ENCODE measurements at regions not wholly inside any gene's neighbourhood (a gene's known extent, or its start where the extent isn't known, plus 50 kb on each side); places are given as distances from the start of the nearest gene placed in this dataset.
A peak's percentile ranks its signal among the peaks of the same experiment; 100 is the strongest.

DNA sequence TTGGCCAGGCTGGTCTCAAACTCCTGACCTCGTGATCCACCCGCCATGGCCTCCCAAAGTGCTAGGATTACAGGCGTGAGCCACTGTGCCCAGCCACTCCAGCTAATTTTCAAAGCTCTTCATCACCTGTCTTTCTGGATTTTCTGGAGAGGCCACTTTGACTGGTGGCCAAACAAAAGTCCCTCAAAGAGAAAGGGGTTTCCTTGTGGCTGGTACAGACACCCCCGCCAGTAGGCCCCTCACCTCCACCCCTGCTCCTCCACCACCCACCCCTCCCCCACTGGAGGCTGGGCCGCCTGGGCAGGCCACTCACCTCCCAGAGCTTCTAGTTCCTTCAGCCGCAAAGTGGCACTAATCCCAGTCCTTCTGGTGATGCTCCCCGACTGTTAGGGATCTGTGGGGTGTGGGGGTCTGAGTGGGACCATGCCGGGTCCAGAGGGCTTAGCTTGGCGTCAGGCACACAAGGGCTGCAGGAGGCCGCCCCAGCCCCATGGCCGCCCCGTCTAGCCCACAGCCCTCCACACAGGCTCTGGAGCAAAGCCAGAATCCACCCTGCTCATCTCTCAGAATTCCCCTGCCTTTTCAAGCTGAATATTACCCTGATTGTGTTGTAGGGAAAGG is 182.0 kb upstream of the IER5L start:
- H3K4me1 ChIP-seq (ENCODE audit: control insufficient read depth, insufficient read depth, low read length), result no peaks in the 10 kb centered on the region
- CTCF ChIA-PET, result no interaction called here
- no peak overlapping the region for H4K5ac ChIP-seq (ENCODE audit: low read depth, low read length)
- no peak overlapping the region for H3K18ac ChIP-seq (ENCODE audit: low read depth, low read length)
- intact Hi-C loops (cut with micrococcal nuclease), result no loop called here
- H2AK5ac ChIP-seq (ENCODE audit: low read depth, low read length), result no peak overlapping the region
- H4K8ac ChIP-seq (ENCODE audit: low read depth in 2 of 2, low read length in 2 of 2), result no peak overlapping the region
- H2AFZ ChIP-seq (replicated peaks; ENCODE audit: low read length, poor library complexity), result peak overlapping the region; percentile 23
- no peak overlapping the region for H2BK120ac ChIP-seq (ENCODE audit: low read depth, low read length)
- 60% methylated on average over 1 of the region's 12 CpGs; no CpG with 5 or more reads in 1 of the 2 experiments for WGBS, 2 experiments (ENCODE audit: extremely low coverage in 2 of 2, insufficient read length in 1 of 2)
- no peaks in the 10 kb centered on the region for H3K79me1 ChIP-seq (ENCODE audit: low read depth in 1 of 2, low read length in 2 of 2)
- no peak overlapping the region for H3K14ac ChIP-seq (replicated peaks; ENCODE audit: low read depth, low read length)
- no peak overlapping the region for H3K27ac ChIP-seq (ENCODE audit: insufficient read depth, low read length)
- no peak overlapping the region for H3K9ac ChIP-seq (ENCODE audit: low read depth, low read length)
- TF ChIP-seq RCOR1 (IDR thresholded peaks at IDR 0.05; ENCODE audit: insufficient replicate concordance, low read length) (no peak), MAFK (IDR thresholded peaks at IDR 0.05; ENCODE audit: low read depth, low read length) (no peak)
- TF ChIP-seq, protein P1, sequence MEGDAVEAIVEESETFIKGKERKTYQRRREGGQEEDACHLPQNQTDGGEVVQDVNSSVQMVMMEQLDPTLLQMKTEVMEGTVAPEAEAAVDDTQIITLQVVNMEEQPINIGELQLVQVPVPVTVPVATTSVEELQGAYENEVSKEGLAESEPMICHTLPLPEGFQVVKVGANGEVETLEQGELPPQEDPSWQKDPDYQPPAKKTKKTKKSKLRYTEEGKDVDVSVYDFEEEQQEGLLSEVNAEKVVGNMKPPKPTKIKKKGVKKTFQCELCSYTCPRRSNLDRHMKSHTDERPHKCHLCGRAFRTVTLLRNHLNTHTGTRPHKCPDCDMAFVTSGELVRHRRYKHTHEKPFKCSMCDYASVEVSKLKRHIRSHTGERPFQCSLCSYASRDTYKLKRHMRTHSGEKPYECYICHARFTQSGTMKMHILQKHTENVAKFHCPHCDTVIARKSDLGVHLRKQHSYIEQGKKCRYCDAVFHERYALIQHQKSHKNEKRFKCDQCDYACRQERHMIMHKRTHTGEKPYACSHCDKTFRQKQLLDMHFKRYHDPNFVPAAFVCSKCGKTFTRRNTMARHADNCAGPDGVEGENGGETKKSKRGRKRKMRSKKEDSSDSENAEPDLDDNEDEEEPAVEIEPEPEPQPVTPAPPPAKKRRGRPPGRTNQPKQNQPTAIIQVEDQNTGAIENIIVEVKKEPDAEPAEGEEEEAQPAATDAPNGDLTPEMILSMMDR (conservative IDR thresholded peaks at IDR 0.05; ENCODE audit: low read depth, low read length), result no peak
- no peak overlapping the region for H2BK20ac ChIP-seq (ENCODE audit: low read depth, low read length)
- H2BK5ac ChIP-seq (ENCODE audit: low read depth, low read length, poor library complexity, severe bottlenecking), result no peak overlapping the region
- no peak for ATAC-seq (ENCODE audit: low read depth)
- no peaks in the 10 kb centered on the region for H4K20me1 ChIP-seq (ENCODE audit: insufficient read depth, low read length)
- H3K4ac ChIP-seq (ENCODE audit: low read depth, low read length), result no peak overlapping the region
- no peak overlapping the region for H3K23ac ChIP-seq (ENCODE audit: low read depth, low read length)
- no peak overlapping the region for H2BK15ac ChIP-seq (ENCODE audit: low read depth, low read length)
- no peaks in the 10 kb centered on the region for H3K36me3 ChIP-seq (ENCODE audit: control insufficient read depth, insufficient read depth, low read length)
- BruUV-seq (replicated peaks), result no TSS peak
- peak overlapping the region; percentile 28 for H2AK9ac ChIP-seq (replicated peaks; ENCODE audit: low read depth, low read length, poor library complexity)
- H4K91ac ChIP-seq (ENCODE audit: insufficient read depth, low read depth, low read length), result no peak overlapping the region
- peaks cover 3% of the 10 kb centered on the region; the same call in 1 of the 2 replicates for H3K9me1 ChIP-seq (ENCODE audit: insufficient read depth, low read length)
- H3K9me3 ChIP-seq (ENCODE audit: control insufficient read depth, insufficient read depth, low read length), result peaks cover 7% of the 10 kb centered on the region
- H3K27me3 ChIP-seq (ENCODE audit: control insufficient read depth, insufficient read depth, low read length), result no peaks in the 10 kb centered on the region
- H3K4me3 ChIP-seq (ENCODE audit: insufficient read depth, low read depth, low read length), result no peak overlapping the region
- no peak overlapping the region for H3K56ac ChIP-seq (ENCODE audit: extremely low read depth, insufficient read depth, low read length)
- POLR2A ChIA-PET (ENCODE audit: unreplicated experiment), result no interaction called here
- no peak overlapping the region for H3K4me2 ChIP-seq (ENCODE audit: low read depth, low read length)
- in situ Hi-C loops (cut with MboI; ENCODE audit: low sequenced_read_pairs), result no loop called here
- DNase-seq, result no peak
- dilution Hi-C loops (cut with HindIII; ENCODE audit: low sequenced_read_pairs, unreplicated experiment), result no loop called here
